SK-N-SH treated with all-trans-retinoic acid at 6 μM for 48 hours (cell line): ENCODE measurements at regions not wholly inside any gene's neighbourhood (a gene's known extent, or its start where the extent isn't known, plus 50 kb on each side); places are given as distances from the start of the nearest gene placed in this dataset.

Experiments used
- ARNTL ChIP-seq: fragments of 450-650 bp; formaldehyde crosslinking; IDR thresholded peaks from 2 replicates; pipeline ENCODE4 v1.5.0; 2020; ENCODE audit warnings: low read depth, mild to moderate bottlenecking, moderate library complexity, borderline replicate concordance
- CREB5 ChIP-seq: fragments of 250-450 bp; sonication (Bioruptor Pico); IDR thresholded peaks from 2 replicates; pipeline ENCODE4 v1.5.1; 2020; ENCODE audit warnings: low read depth, mild to moderate bottlenecking, moderate library complexity
- PATZ1 ChIP-seq: fragments of 250-450 bp; sonication (Bioruptor Pico); IDR thresholded peaks from 2 replicates; pipeline ENCODE4 v1.8.0; 2020; ENCODE audit warnings: mild to moderate bottlenecking, moderate library complexity, borderline replicate concordance
- RARB ChIP-seq: fragments of 250-450 bp; sonication (Bioruptor Pico); IDR thresholded peaks from 2 replicates; pipeline ENCODE4 v1.8.0; 2021; ENCODE audit warnings: mild to moderate bottlenecking, moderate library complexity
- ZFP3 ChIP-seq: fragments of 250-450 bp; sonication (Bioruptor Pico); IDR thresholded peaks from 2 replicates; pipeline ENCODE4 v1.5.0; 2020; ENCODE audit warnings: mild to moderate bottlenecking, moderate library complexity
- ZNF70 ChIP-seq: fragments of 450-650 bp; formaldehyde crosslinking; IDR thresholded peaks from 2 replicates; pipeline ENCODE4 v1.5.0; 2020; ENCODE audit warnings: mild to moderate bottlenecking, moderate library complexity

GRCh38 chr6:54729716-54730115, 116.9 kb upstream of the FAM83B start:
- TF ChIP-seq RARB = no peak
- TF ChIP-seq CREB5 (CRISPR knock-in tag) = no peak
- TF ChIP-seq PATZ1 (CRISPR knock-in tag) = no peak
- no peak for TF ChIP-seq ARNTL
- no peak for TF ChIP-seq ZFP3
- TF ChIP-seq ZNF70 (CRISPR knock-in tag) = no peak
